Thoracic aorta (tissue), 2 donors: ENCODE measurements at regions not wholly inside any gene's neighbourhood (a gene's known extent, or its start where the extent isn't known, plus 50 kb on each side); places are given as distances from the start of the nearest gene placed in this dataset.

ENCODE experiments used
- ATAC-seq: fragments of 150-250 bp; one replicate; pipeline ENCODE4 v1.8.0; 2017; ENCODE audit warnings: low read depth; ENCODE audit not compliant: insufficient number of reproducible peaks, low FRiP score
- DNase-seq: peaks from one replicate; pipeline ENCODE4 v3.0.0-alpha.2; 2020; ENCODE audit warnings: low spot score
- H3K27ac ChIP-seq, 2 donors: fragments of 200-600 bp; sonication (generic); 1 replicate in 1 of 2; 2 replicates in 1 of 2; pipeline ENCODE4 v1.5.1; 2016; ENCODE audit warnings: mild to moderate bottlenecking in 2 of 2, moderate library complexity in 2 of 2
- H3K27me3 ChIP-seq: fragments of 200-600 bp; sonication (generic); replicated peaks from 2 replicates; pipeline ENCODE4 v1.6.0; 2016; ENCODE audit warnings: mild to moderate bottlenecking; ENCODE audit not compliant: insufficient read depth
- H3K36me3 ChIP-seq: fragments of 200-600 bp; sonication (generic); one replicate; pipeline ENCODE4 v1.5.1; 2016
- H3K4me1 ChIP-seq, 2 donors: fragments of 200-600 bp; sonication (generic); 1 replicate in 1 of 2; 2 replicates in 1 of 2; pipeline versions ENCODE4 v1.5.1 to v1.6.0; 2016; ENCODE audit warnings: low read depth in 2 of 2, mild to moderate bottlenecking in 1 of 2; ENCODE audit not compliant: control insufficient read depth in 1 of 2
- H3K4me3 ChIP-seq: fragments of 200-600 bp; sonication (generic); 2 replicates; pipeline ENCODE4 v1.5.1; 2016; ENCODE audit warnings: mild to moderate bottlenecking
- H3K9me3 ChIP-seq: fragments of 200-600 bp; sonication (generic); 2 replicates; pipeline ENCODE4 v1.5.1; 2016
- CTCF ChIP-seq: fragments of 200-600 bp; sonication (generic); IDR thresholded peaks from one replicate; pipeline ENCODE4 v1.5.1; 2019; ENCODE audit warnings: antibody characterized with exemption

- no peak for DNase-seq
- Histone ChIP-seq H3K9me3 (no peaks in the 10 kb centered on the region), H3K4me3 (no peak overlapping the region), H3K27me3 (no peaks in the 10 kb centered on the region), H3K27ac (no peak overlapping the region), H3K4me1 (no peaks in the 10 kb centered on the region), H3K36me3 (no peaks in the 10 kb centered on the region)
- no peak for TF ChIP-seq CTCF
- ATAC-seq = no peak
Measured at GRCh38 chr6:49155316-49155715, 307.7 kb downstream of the MMUT start.

GRCh38 chr6:49151957-49152356, 311.1 kb downstream of the MMUT start:
- no peak for TF ChIP-seq CTCF

GRCh38 chr6:49151461-49151860, 311.6 kb downstream of the MMUT start:
- no peak overlapping the region for H3K27ac ChIP-seq
- ATAC-seq = no peak
- TF ChIP-seq CTCF = no peak
- H3K9me3 ChIP-seq = no peaks in the 10 kb centered on the region
- no peak for DNase-seq
- H3K27me3 ChIP-seq = no peaks in the 10 kb centered on the region
- H3K36me3 ChIP-seq = no peaks in the 10 kb centered on the region
- no peaks in the 10 kb centered on the region for H3K4me1 ChIP-seq
- no peak overlapping the region for H3K4me3 ChIP-seq

More at GRCh38 chr6:49151957-49152356, 311.1 kb downstream of the MMUT start:
- DNase-seq = no peak
- Histone ChIP-seq H3K9me3 (no peaks in the 10 kb centered on the region), H3K36me3 (no peaks in the 10 kb centered on the region), H3K4me1 (no peaks in the 10 kb centered on the region), H3K27ac (no peak overlapping the region), H3K27me3 (no peaks in the 10 kb centered on the region), H3K4me3 (no peak overlapping the region)
- ATAC-seq = no peak

- no peaks in the 10 kb centered on the region for H3K4me1 ChIP-seq
- no peaks in the 10 kb centered on the region for H3K9me3 ChIP-seq
- no peak for ATAC-seq
- no peaks in the 10 kb centered on the region for H3K27me3 ChIP-seq
- H3K36me3 ChIP-seq = no peaks in the 10 kb centered on the region
- DNase-seq = no peak
- H3K4me3 ChIP-seq = no peak overlapping the region
- TF ChIP-seq CTCF = no peak
- H3K27ac ChIP-seq = no peak overlapping the region
Measured at GRCh38 chr6:49151033-49151432, 312.0 kb downstream of the MMUT start.

- Histone ChIP-seq H3K4me3 (no peak overlapping the region), H3K27me3 (no peaks in the 10 kb centered on the region), H3K36me3 (no peaks in the 10 kb centered on the region), H3K4me1 (no peaks in the 10 kb centered on the region), H3K27ac (no peak overlapping the region), H3K9me3 (no peaks in the 10 kb centered on the region)
- ATAC-seq (no peak), DNase-seq (no peak)
- TF ChIP-seq CTCF = no peak
Measured at GRCh38 chr6:49145280-49145679, 317.8 kb downstream of the MMUT start.
